HEK293T (cell line): ENCODE measurements at regions not wholly inside any gene's neighbourhood (a gene's known extent, or its start where the extent isn't known, plus 50 kb on each side); places are given as distances from the start of the nearest gene placed in this dataset.
"Not testable (repeated sequence)": the region's sequence is repeated elsewhere in the genome, so short reads cannot be mapped to it uniquely, and the experiment has no call there.

Experiments
- CTCF ChIA-PET: fragments of 350-600 bp; formaldehyde crosslinking; extraction: SDS; loops from one replicate; lab custom pipeline; 2021; ENCODE audit warnings: antibody characterized with exemption, inconsistent platforms; lab: Yijun Ruan, JAX
- POLR2A ChIA-PET: fragments of 350-600 bp; formaldehyde crosslinking; extraction: SDS; loops from one replicate; lab custom pipeline; 2020; ENCODE audit warnings: antibody characterized with exemption, inconsistent platforms; lab: Yijun Ruan, JAX
- DNase-seq: peaks from one replicate; pipeline ENCODE4 v3.0.0; 2012; ENCODE audit warnings: mixed read lengths; ENCODE audit errors: extremely low spot score
- ARNT ChIP-seq: fragments of 450-650 bp; IDR thresholded peaks from 2 replicates; pipeline ENCODE4 v1.6.1; 2017; ENCODE audit warnings: mild to moderate bottlenecking
- BHLHE40 ChIP-seq: fragments of 450-650 bp; IDR thresholded peaks from 2 replicates; pipeline ENCODE4 v1.6.1; 2016; ENCODE audit warnings: mild to moderate bottlenecking, moderate library complexity, borderline replicate concordance
- CTBP1 ChIP-seq: fragments of 450-650 bp; IDR thresholded peaks from 2 replicates; pipeline ENCODE4 v1.6.1; 2016; ENCODE audit warnings: borderline replicate concordance
- ELF4 ChIP-seq: fragments of 450-650 bp; IDR thresholded peaks from 2 replicates; pipeline ENCODE4 v1.6.1; 2017; ENCODE audit warnings: antibody characterized with exemption
- FOXA1 ChIP-seq: fragments of 450-650 bp; IDR thresholded peaks from 2 replicates; pipeline ENCODE4 v1.6.1; 2016; ENCODE audit warnings: mild to moderate bottlenecking
- FOXK2 ChIP-seq: fragments of 450-650 bp; IDR thresholded peaks from 2 replicates; pipeline ENCODE4 v1.6.1; 2016; ENCODE audit warnings: mild to moderate bottlenecking
- FOXM1 ChIP-seq: fragments of 450-650 bp; IDR thresholded peaks from 2 replicates; pipeline ENCODE4 v1.6.1; 2017; ENCODE audit warnings: mild to moderate bottlenecking, borderline replicate concordance
- HDGF ChIP-seq: fragments of 450-650 bp; IDR thresholded peaks from 2 replicates; pipeline ENCODE4 v1.6.1; 2017; ENCODE audit warnings: antibody characterized with exemption, borderline replicate concordance
- L3MBTL2 ChIP-seq: fragments of 450-650 bp; conservative IDR thresholded peaks from 2 replicates; pipeline ENCODE4 v1.6.1; 2016; ENCODE audit warnings: mild to moderate bottlenecking
- LEF1 ChIP-seq: fragments of 450-650 bp; IDR thresholded peaks from 2 replicates; pipeline ENCODE4 v1.6.1; 2017; ENCODE audit warnings: mild to moderate bottlenecking, borderline replicate concordance
- NFRKB ChIP-seq: fragments of 450-650 bp; IDR thresholded peaks from 2 replicates; pipeline ENCODE4 v1.6.1; 2016; ENCODE audit warnings: mild to moderate bottlenecking, moderate library complexity
- SP1 ChIP-seq: fragments of 450-650 bp; IDR thresholded peaks from 2 replicates; pipeline ENCODE4 v1.6.1; 2017
- SUZ12 ChIP-seq: fragments of 450-650 bp; IDR thresholded peaks from 2 replicates; pipeline ENCODE4 v1.6.1; 2016; ENCODE audit warnings: mild to moderate bottlenecking
- TARDBP ChIP-seq: fragments of 450-650 bp; IDR thresholded peaks from 2 replicates; pipeline ENCODE4 v1.6.1; 2016
- ZNF384 ChIP-seq: fragments of 450-650 bp; IDR thresholded peaks from 2 replicates; pipeline ENCODE4 v1.6.1; 2016
- TF ChIP-seq, protein P1 (sequence below): fragments of 450-650 bp; IDR thresholded peaks from 2 replicates; pipeline ENCODE4 v1.6.1; 2016

GRCh38 chr13:30835442-30835841 is 70.6 kb upstream of the MEDAG start:
- TF ChIP-seq TARDBP (no peak), ELF4 (no peak), SUZ12 (no peak), FOXA1 (no peak), ARNT (no peak), LEF1 (no peak), BHLHE40 (no peak), SP1 (no peak)
- ChIA-PET POLR2A (no interaction called here), CTCF (interaction anchor here (0.7 kb wide), 1 partner anchor 30 kb away, joined by 3 read pairs; no protein-coding TSS in a partner anchor)
- no peak for DNase-seq

- no peak for TF ChIP-seq ARNT
- no peak for TF ChIP-seq HDGF
- no peak for TF ChIP-seq ZNF384
- TF ChIP-seq FOXK2: no peak
- TF ChIP-seq CTBP1: no peak
- no peak for TF ChIP-seq TARDBP
- no peak for TF ChIP-seq ELF4
- TF ChIP-seq L3MBTL2: no peak
- TF ChIP-seq FOXA1: no peak
- no peak for TF ChIP-seq SUZ12
- TF ChIP-seq LEF1: no peak
- CTCF ChIA-PET: no interaction called here
- POLR2A ChIA-PET: no interaction called here
- no peak for DNase-seq
These were observed 68.6 kb upstream of the MEDAG start for GRCh38 chr13:30837227-30838159.

- CTCF ChIA-PET, DNase-seq, POLR2A ChIA-PET: not testable (repeated sequence)
These were observed 66.4 kb upstream of the MEDAG start for GRCh38 chr13:30839636-30840035.

- TF ChIP-seq FOXK2 (no peak), NFRKB (no peak), CTBP1 (no peak)
- no peak for DNase-seq
- POLR2A ChIA-PET: no interaction called here
- CTCF ChIA-PET: no interaction called here
These were observed 65.6 kb upstream of the MEDAG start for GRCh38 chr13:30840515-30840914.

- DNase-seq: no peak
- ChIA-PET POLR2A (no interaction called here), CTCF (no interaction called here)
- TF ChIP-seq, protein P1, sequence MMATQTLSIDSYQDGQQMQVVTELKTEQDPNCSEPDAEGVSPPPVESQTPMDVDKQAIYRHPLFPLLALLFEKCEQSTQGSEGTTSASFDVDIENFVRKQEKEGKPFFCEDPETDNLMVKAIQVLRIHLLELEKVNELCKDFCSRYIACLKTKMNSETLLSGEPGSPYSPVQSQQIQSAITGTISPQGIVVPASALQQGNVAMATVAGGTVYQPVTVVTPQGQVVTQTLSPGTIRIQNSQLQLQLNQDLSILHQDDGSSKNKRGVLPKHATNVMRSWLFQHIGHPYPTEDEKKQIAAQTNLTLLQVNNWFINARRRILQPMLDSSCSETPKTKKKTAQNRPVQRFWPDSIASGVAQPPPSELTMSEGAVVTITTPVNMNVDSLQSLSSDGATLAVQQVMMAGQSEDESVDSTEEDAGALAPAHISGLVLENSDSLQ: no peak
- no peak for TF ChIP-seq ARNT
- no peak for TF ChIP-seq NFRKB
- TF ChIP-seq CTBP1: no peak
- TF ChIP-seq TARDBP: no peak
- TF ChIP-seq FOXM1: no peak
- no peak for TF ChIP-seq ELF4
- TF ChIP-seq FOXA1: no peak
- no peak for TF ChIP-seq FOXK2
- TF ChIP-seq SP1: no peak
- TF ChIP-seq LEF1: no peak
- TF ChIP-seq HDGF: no peak
- no peak for TF ChIP-seq BHLHE40
- TF ChIP-seq L3MBTL2: no peak
These were observed 64.9 kb upstream of the MEDAG start for GRCh38 chr13:30841154-30841553.

DNA sequence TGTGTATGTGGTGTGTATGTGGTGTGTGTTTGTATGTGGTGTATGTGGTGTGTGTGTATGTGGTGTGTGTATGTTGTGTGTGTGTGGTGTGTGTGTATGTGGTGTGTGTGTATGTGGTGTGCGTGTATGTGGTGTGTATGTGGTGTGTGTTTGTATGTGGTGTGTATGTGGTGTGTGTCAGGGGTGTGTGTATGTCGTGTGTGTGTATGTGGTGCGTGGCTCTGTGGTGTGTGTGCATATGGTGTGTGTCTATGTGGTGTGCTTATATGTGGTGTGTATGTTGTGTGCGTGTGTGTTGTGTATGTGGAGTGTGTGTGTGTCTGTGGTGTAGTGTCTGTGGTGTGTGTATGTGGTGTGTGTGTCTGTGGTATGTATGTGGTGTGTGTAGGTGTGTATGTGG is 62.5 kb upstream of the MEDAG start:
- DNase-seq: no peak
- TF ChIP-seq ARNT (no peak), FOXM1 (no peak), SP1 (no peak), SUZ12 (no peak), ZNF384 (no peak), L3MBTL2 (no peak), ELF4 (no peak), BHLHE40 (no peak), CTBP1 (no peak)
- TF ChIP-seq, protein P1: no peak
- POLR2A ChIA-PET: no interaction called here
- CTCF ChIA-PET: no interaction called here

GRCh38 chr13:30844548-30845296 is 61.3 kb upstream of the MEDAG start:
- POLR2A ChIA-PET: no interaction called here
- CTCF ChIA-PET: no interaction called here

More at GRCh38 chr13:30844548-30845296, 61.3 kb upstream of the MEDAG start:
- TF ChIP-seq BHLHE40 (no peak), FOXA1 (no peak), HDGF (no peak), NFRKB (no peak), TARDBP (no peak), L3MBTL2 (no peak), LEF1 (no peak), FOXM1 (no peak), ELF4 (no peak)
- TF ChIP-seq, protein P1: no peak
- DNase-seq: no peak
